ENCODE measurements at regions not wholly inside any gene's neighbourhood (a gene's known extent, or its start where the extent isn't known, plus 50 kb on each side); places are given as distances from the start of the nearest gene placed in this dataset.

- TF ChIP-seq EGR1 (IDR thresholded peaks at IDR 0.05; ENCODE audit: low read depth in 2 of 2) (no peak), SP1 (IDR thresholded peaks at IDR 0.05) (no peak), FOXA1 (IDR thresholded peaks at IDR 0.05) (no peak), YY1 (IDR thresholded peaks at IDR 0.05) (no peak), HNF4G (IDR thresholded peaks at IDR 0.05) (no peak), GABPA (IDR thresholded peaks at IDR 0.05 in 1 of 2, conservative IDR thresholded peaks at IDR 0.05 in 1 of 2) (no peak), ATF3 (IDR thresholded peaks at IDR 0.05) (no peak), HNF4A (conservative IDR thresholded peaks at IDR 0.05) (no peak), MAX (IDR thresholded peaks at IDR 0.05) (no peak), RXRA (IDR thresholded peaks at IDR 0.05) (no peak), FOXA2 (IDR thresholded peaks at IDR 0.05) (no peak), NR2F2 (IDR thresholded peaks at IDR 0.05) (no peak), TAF1 (conservative IDR thresholded peaks at IDR 0.05) (no peak), JUND (IDR thresholded peaks at IDR 0.05) (no peak)
Observed at GRCh38 chr2:67516362-67516761, 119.2 kb downstream of the ETAA1 start (continued).

- no peak for DNase-seq (ENCODE audit: low spot score)
- WGBS = 73% methylated on average over 2 of the region's 2 CpGs
Observed at GRCh38 chr2:67516899-67517530, 119.9 kb downstream of the ETAA1 start.

More at GRCh38 chr2:67516899-67517530, 119.9 kb downstream of the ETAA1 start:
- Histone ChIP-seq H3K9me3 (ENCODE audit: control insufficient read depth in 4 of 4, low read length in 3 of 4) (no peaks in the 10 kb centered on the region), H3K9ac (ENCODE audit: low read depth in 1 of 2, low read length in 2 of 2) (no peak overlapping the region), H3K27me3 (ENCODE audit: control insufficient read depth in 4 of 4, insufficient read depth in 4 of 4, low read length in 3 of 4) (peaks cover 0 to 2% (median 0%) of the 10 kb centered on the region in 4 donors), H3K4me1 (ENCODE audit: control insufficient read depth in 4 of 4, insufficient read depth in 4 of 4, low read length in 3 of 4) (no peaks in the 10 kb centered on the region), H3K4me3 (ENCODE audit: low read depth in 1 of 3, low read length in 3 of 3) (no peak overlapping the region), H3K36me3 (ENCODE audit: control insufficient read depth in 4 of 4, insufficient read depth in 3 of 4, low read depth in 1 of 4, low read length in 3 of 4) (no peaks in the 10 kb centered on the region), H3K27ac (ENCODE audit: low read depth in 1 of 2, low read length in 2 of 2) (no peak overlapping the region)
- TF ChIP-seq RXRA (IDR thresholded peaks at IDR 0.05) (no peak), REST (IDR thresholded peaks at IDR 0.05) (no peak), FOXA2 (IDR thresholded peaks at IDR 0.05) (no peak), MAX (IDR thresholded peaks at IDR 0.05) (no peak), SP1 (IDR thresholded peaks at IDR 0.05) (no peak), ZBTB33 (IDR thresholded peaks at IDR 0.05) (no peak), CTCF (IDR thresholded peaks at IDR 0.05; ENCODE audit: low read depth, low read length, missing input control) (no peak), YY1 (IDR thresholded peaks at IDR 0.05) (no peak), GABPA (IDR thresholded peaks at IDR 0.05 in 1 of 2, conservative IDR thresholded peaks at IDR 0.05 in 1 of 2) (no peak), JUND (IDR thresholded peaks at IDR 0.05) (no peak), TAF1 (conservative IDR thresholded peaks at IDR 0.05) (no peak), NR2F2 (IDR thresholded peaks at IDR 0.05) (no peak), ATF3 (IDR thresholded peaks at IDR 0.05) (no peak), EGR1 (IDR thresholded peaks at IDR 0.05; ENCODE audit: low read depth in 2 of 2) (no peak)
